ENCODE measurements at regions not wholly inside any gene's neighbourhood (a gene's known extent, or its start where the extent isn't known, plus 50 kb on each side); places are given as distances from the start of the nearest gene placed in this dataset.
"Not testable (repeated sequence)": the region's sequence is repeated elsewhere in the genome, so short reads cannot be mapped to it uniquely, and the experiment has no call there.

GRCh38 chr4:57985161-57985560, 875.0 kb upstream of the IGFBP7 start:
- DNase-seq (ENCODE audit: low spot score) = no peak
- intact Hi-C loops (cut with DNase I) = no loop called here

- DNase-seq (ENCODE audit: low spot score) = no peak
- intact Hi-C loops (cut with DNase I) = no loop called here
Measured at GRCh38 chr4:57981123-57981522, 870.9 kb upstream of the IGFBP7 start.

DNA sequence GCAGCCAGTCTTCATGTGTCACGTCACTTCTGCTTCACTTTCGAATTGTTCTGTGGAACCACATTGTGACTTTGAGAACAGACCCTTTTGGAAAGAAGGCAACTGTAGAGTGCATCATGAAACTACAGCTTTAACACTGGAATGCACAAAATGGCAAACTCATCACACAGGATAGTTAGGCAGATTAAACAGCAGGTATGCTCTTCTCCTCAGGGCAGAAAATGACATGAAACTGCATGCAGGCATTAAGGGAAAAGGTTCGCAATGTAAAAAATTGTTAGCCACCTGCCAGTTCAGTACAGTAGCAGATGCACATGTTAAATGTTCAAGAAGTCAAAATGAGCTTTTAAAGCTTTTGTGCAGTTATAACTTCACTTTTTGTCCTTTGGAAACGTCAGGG, 864.6 kb upstream of the IGFBP7 start:
- intact Hi-C loops (cut with DNase I) = no loop called here
- DNase-seq (ENCODE audit: low spot score) = no peak

GRCh38 chr4:57973819-57974218, 863.6 kb upstream of the IGFBP7 start:
- intact Hi-C loops (cut with DNase I) = no loop called here
- no peak for DNase-seq (ENCODE audit: low spot score)

GRCh38 chr4:57971261-57971660, 861.1 kb upstream of the IGFBP7 start:
- no peak for DNase-seq (ENCODE audit: low spot score)
- intact Hi-C loops (cut with DNase I) = no loop called here

DNA sequence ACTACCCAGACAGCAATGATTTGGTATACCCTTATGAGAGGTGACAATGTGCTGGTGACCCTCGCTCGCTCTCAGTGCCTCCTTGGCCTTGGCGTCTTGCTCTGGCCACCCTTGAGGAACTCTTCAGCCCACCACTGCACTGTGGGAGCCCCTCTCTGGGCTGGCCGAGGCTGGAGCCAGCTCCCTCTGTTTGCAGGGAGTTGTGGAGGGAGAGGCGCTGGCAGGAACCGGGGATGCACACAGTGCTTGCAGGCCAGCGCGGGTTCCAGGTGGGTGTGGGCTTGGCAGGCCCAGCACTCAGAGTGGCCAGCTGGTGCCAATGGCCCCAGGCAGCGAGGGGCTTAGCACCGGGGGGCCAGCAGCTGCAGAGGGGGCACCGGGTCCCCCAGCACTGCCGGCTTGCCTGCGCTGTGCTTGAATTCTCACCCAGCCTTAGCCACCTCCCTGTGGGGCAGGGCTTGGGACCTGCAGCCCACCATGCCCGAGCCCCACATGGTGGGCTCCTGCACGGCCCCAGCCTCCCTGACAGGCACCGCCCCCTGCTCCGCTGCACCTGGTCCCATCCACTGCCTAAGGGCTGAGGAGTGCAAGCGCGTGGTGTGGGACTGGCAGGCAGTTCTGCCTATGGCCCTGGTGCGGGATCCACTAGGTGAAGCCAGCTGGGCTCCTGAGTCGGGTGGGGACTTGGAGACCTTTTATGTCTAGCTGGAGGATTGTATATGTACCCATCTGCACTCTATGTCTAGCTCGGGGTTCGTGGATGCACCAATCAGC, 857.0 kb upstream of the IGFBP7 start:
- intact Hi-C loops (cut with DNase I) = no loop called here
- DNase-seq (ENCODE audit: low spot score) = no peak

GRCh38 chr4:57965431-57965830, 855.2 kb upstream of the IGFBP7 start:
- DNase-seq (ENCODE audit: low spot score); intact Hi-C loops (cut with DNase I): not testable (repeated sequence)

DNA sequence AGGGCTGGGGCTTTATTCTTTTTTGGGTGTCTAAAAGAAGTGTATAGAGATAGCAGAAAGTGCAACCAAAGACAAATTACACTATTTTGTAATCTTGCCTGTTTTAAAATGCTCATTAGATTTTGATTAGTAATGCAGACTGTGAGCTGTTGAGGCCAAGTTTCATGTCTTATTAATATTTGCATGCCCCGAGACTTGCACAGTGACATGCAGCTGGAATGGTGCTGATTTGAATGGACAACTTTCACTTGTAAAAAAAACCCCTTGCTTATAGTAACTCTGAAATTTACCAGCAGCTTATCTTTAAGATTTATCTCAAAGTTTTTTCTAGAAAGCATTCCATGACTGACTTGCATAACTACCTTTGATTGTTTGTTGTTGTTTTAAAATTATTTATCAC, 835.1 kb upstream of the IGFBP7 start:
- no peak for DNase-seq (ENCODE audit: low spot score)

GRCh38 chr4:57943682-57944081, 833.5 kb upstream of the IGFBP7 start:
- DNase-seq (ENCODE audit: low spot score) = no peak
- intact Hi-C loops (cut with DNase I) = no loop called here

More for the DNA sequence above, 835.1 kb upstream of the IGFBP7 start:
- intact Hi-C loops (cut with DNase I) = no loop called here

- DNase-seq (ENCODE audit: low spot score); intact Hi-C loops (cut with DNase I): not testable (repeated sequence)
Measured at GRCh38 chr4:57937326-57937725, 827.1 kb upstream of the IGFBP7 start.

DNA sequence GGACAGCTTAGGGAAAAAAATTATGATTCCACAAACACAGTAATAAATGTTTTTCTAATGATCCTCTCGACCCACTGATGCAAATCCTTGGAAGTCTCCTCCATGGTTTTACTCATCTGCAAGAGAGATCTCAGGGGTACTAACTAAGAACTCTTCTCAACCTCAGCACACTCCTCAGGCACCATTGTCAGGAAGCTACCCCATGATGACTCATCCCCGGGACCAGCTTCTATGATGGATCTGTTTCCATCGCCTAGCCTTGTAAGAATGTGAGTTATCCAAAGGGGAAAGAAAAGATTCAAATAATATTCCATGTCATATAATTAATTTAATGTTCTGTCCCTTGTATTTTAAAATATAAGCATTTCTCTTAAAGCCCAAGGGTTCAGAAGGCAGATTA, 816.1 kb upstream of the IGFBP7 start:
- no peak for DNase-seq (ENCODE audit: low spot score)
- intact Hi-C loops (cut with DNase I) = no loop called here

- intact Hi-C loops (cut with DNase I) = no loop called here
Measured at GRCh38 chr4:57924951-57925350, 814.8 kb upstream of the IGFBP7 start.

DNA sequence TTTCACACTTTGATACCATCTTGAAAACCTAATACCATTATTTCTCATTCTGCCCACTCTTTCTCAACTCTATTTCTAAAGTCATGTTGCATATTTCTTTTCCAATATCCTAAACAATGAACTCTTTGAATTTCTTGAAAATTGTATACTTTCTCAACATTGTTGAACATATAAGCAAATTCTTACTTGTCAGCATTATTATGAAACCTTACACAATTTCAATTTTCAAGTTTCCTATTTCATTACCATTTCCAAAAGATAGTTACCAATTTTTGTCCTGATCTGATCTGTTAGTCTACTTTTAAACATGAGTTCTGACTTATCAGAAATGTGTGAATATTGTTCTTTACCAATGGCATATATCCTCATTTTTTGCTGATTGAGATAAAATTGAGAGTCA, 806.3 kb upstream of the IGFBP7 start:
- intact Hi-C loops (cut with DNase I) = no loop called here
- no peak for DNase-seq (ENCODE audit: low spot score)

More at GRCh38 chr4:57924951-57925350, 814.8 kb upstream of the IGFBP7 start:
- DNase-seq (ENCODE audit: low spot score) = no peak

- DNase-seq (ENCODE audit: low spot score) = no peak
- intact Hi-C loops (cut with DNase I) = no loop called here
Measured at GRCh38 chr4:57911203-57911602, 801.0 kb upstream of the IGFBP7 start.

DNA sequence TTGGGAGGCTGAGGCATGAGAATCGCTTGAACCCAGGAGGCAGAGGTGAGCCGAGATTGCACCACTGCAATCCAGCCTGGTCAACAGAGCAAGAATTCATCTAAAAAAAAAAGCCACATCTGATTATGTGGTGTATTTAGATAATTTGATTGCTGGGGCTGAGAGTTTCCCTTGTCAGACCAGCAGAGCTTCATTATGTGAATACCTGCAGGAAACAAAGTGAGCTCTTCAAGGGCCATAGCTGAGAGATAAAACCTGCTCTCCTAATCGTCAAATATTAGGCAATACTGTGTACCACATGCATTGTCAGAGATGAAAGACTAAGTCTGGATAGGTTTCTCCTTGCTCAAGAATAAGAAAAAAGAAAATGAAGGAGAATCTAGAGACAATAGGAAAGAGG, 800.0 kb upstream of the IGFBP7 start:
- intact Hi-C loops (cut with DNase I) = no loop called here

DNA sequence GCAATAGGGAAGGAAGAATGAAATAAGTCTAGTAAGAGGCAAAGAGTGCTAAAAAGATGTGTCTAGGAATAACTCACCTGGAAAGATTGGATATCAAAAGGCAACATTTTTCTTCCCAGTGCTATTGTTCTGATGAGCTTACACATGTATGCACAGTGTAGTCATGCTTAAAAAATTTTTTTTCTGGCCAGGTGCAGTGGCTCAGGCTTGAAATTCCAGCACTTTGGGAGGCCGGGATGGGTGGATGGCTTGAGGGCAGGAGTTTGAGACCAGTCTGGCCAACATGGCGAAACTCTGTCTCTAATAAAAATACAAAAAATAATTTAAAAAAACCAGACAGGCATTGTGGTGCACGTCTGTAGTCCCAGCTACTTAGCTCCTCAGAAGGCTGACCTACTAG, 795.8 kb upstream of the IGFBP7 start:
- no peak for DNase-seq (ENCODE audit: low spot score)
- intact Hi-C loops (cut with DNase I) = no loop called here

More for the DNA sequence above, 800.0 kb upstream of the IGFBP7 start:
- no peak for DNase-seq (ENCODE audit: low spot score)

GRCh38 chr4:57877047-57877458, 766.9 kb upstream of the IGFBP7 start:
- intact Hi-C loops (cut with DNase I) = no loop called here
- no peak for DNase-seq (ENCODE audit: low spot score)

GRCh38 chr4:57875829-57876392, 765.7 kb upstream of the IGFBP7 start:
- intact Hi-C loops (cut with DNase I) = no loop called here
- no peak for DNase-seq (ENCODE audit: low spot score)

- intact Hi-C loops (cut with DNase I) = no loop called here
Measured at GRCh38 chr4:57866468-57867171, 756.4 kb upstream of the IGFBP7 start.

GRCh38 chr4:57865264-57865663, 755.1 kb upstream of the IGFBP7 start:
- intact Hi-C loops (cut with DNase I) = no loop called here
- no peak for DNase-seq (ENCODE audit: low spot score)

More at GRCh38 chr4:57866468-57867171, 756.4 kb upstream of the IGFBP7 start:
- DNase-seq (ENCODE audit: low spot score) = no peak

DNA sequence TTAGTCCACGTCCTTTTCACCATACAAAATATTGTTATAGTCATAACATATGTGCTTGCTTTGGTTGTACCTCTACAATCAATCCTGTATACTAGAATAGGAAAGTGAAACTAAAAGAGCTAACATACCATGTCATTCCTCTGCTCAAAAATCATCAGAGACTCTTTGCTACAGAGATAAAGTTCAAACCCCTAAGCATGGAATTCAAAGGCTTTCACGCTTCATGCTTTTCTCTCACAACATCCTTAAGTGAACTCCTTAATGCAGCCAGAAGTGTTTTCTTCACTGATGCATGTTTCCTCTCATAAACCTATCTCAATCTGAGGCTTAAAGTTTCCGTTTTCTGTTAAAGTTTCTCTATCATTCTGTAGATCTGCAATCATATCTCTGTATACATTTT, 744.6 kb upstream of the IGFBP7 start:
- no peak for DNase-seq (ENCODE audit: low spot score)
- intact Hi-C loops (cut with DNase I) = no loop called here

Data from posterior vena cava (tissue), 2 donors.